Stimulated activated naive CD4-positive, alpha-beta T cell treated with Interleukin-2 at 50 U/mL for 16 hours (primary cell): ENCODE measurements at regions not wholly inside any gene's neighbourhood (a gene's known extent, or its start where the extent isn't known, plus 50 kb on each side); places are given as distances from the start of the nearest gene placed in this dataset.
"Not testable (repeated sequence)": the region's sequence is repeated elsewhere in the genome, so short reads cannot be mapped to it uniquely, and the experiment has no call there.

Experiments used
- DNase-seq: peaks from one replicate; lab custom pipeline; 2025; lab: John Stamatoyannopoulos, UW

DNA sequence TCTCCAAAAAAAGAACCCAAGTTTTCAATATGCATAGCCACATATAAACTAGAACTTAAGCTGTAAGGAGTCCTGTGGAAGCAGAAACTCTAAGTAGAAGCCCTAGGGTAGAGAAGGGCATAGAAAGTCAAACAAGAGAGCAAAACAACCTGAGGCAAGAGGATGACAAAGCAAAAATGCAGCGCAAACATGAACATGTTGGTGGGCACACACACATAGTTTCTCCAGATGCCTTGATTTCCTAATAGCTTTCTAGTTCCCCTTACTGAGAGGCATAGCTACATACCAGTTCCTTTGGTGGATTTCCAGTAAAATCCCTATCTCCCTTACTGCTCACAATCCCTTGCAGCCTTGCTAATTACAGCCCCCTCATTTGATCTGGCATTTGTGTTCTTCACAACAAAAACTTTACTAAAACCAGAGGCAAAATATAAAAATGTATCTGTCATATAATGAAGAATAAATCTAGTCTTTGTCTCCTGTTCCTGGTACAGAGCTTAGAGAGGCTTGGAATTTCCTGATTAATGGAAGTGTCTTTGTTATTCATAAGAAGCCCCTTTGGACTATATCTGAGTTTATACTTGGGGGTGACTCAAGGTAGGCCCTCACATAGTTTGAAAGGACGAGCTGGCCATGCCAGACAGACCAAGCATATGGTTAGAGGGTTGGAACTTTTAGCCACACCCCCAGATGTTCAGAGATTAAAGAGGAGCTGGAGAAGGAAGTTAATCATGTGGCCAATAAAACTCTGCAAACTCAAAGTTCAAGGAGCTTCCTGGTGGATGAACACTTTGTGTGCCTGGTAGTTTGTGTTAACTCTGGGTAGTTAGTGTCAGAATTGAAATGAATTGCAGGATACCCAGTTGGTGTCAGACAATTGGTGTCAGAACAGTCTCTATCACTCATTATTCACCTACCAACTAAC, 52.7 kb upstream of the ZCCHC13 start:
- no peak for DNase-seq

DNA sequence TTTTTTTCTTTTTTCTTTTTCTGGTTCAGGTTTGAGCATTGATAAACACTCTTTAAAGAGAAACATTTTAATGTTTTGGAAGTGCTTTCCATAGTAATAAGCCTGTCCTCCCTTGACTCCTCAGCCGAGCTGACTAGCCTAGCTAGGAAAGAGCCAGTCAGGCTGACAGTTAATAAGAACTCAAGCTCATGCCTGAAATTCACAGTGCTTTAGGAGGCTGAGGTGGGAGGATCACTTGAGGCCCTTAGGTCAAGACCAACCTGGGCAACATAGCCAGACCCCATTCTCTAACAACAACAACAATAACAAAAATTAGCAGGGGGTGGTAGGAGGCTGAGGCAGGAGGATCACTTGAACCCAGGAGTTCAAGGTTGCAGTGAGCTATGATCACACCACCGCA, 53.4 kb upstream of the ZCCHC13 start:
- DNase-seq, result no peak

DNA sequence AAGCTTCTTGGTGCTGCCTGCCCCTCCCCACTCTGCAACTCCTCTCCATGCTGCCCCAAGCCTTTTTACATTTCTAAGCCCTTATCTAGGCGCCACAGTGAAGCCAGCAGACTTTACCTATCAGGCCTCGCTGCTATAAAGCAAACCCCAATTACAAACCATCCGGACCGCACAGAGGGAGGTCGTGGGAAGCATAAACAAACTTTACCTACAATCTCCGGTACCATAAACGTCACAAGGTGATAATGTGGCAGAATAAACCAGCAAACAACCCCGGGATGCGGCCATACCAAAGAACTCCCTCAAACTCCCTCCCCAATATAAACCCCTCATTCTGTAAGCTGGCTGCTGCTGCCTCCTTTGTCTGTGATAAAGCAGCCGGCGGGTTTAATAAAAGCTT, 54.0 kb upstream of the ZCCHC13 start:
- no peak for DNase-seq

DNA sequence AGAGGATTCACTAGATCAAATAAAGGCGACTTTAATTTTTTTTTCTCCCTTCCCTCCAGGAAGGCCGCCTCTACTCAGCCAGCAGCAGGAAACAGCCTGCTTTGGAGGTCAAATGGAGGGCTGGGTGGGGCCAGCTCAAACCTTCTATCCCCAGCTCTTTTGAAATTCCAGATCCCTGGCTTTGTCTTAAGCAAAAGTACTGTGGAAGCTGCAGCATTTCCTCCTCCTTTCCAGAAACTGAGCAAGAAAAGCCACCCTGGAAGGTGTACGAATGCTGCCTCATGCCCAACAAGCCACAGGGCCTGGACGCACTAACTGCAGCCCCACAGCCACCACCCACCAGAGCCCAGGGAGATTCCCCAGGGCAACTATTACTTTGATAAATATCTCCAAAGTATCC, 55.1 kb upstream of the ZCCHC13 start:
- DNase-seq, result no peak

DNA sequence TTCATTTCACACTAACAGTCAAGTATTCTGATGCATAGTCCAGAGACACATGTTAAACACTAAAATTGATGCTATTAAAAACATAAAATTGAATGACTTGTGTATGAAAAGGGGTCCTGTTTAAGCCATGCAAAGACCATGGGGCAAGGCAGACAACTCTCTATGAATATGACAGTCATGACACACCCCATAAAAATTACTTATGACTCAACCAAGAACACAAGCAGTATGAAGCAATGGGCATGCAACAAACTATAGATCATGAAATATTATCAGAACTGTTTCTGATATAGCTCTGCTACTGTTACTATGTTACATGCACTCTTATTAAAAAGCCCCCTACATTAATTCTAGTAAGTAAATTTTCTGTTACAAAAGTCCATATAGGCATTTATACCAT, 57.5 kb upstream of the ZCCHC13 start:
- DNase-seq, result no peak

DNA sequence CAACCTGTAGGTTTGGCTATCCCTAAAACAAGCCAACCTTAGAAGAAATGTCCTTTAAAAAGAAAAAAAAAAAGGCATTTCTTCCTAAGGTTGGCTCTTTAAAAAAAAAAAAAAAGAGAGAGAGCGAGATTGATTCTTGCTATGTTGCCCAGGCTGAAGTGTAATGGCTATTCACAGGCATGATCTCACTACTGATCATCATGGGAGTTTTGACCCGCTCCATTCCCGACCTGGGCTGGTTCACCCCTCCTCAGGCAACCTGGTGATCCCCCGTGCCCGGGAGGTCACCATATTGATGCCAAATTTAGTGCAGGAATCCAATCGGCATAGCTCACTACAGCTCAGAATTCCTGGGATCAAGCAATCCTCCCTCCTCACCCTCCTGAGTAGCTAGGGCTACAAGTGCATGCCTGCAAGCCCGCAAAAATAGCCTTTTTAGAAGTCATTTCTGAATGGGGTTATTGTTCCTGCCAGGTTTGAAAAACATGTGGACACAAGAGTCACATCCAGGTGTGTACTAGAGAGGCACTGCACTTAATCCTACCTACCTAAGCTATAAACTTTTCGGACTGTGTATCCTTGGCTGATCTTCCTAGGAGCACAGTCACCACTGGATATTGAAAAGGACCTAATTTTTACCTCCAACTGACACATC, 61.4 kb upstream of the ZCCHC13 start:
- DNase-seq, result no peak

DNA sequence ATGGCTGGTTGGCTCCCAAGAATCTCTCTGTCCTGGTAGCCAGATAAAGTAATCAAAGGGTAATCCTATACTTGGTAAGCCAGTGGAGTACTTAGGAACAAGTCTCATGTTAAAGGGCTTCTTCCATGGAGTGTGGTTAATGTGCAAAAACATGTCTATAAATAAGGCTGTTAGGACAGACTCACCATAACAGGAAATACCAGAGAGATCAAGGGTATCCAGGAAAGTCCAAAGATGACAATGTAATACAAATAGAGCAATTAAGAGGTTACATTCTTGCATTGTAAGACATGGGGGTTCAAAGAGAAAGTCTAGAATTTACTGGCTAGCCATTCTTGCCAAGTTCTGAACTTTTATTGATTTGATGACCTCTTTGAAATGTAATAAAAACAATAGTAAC, 61.9 kb upstream of the ZCCHC13 start:
- DNase-seq, result no peak

DNA sequence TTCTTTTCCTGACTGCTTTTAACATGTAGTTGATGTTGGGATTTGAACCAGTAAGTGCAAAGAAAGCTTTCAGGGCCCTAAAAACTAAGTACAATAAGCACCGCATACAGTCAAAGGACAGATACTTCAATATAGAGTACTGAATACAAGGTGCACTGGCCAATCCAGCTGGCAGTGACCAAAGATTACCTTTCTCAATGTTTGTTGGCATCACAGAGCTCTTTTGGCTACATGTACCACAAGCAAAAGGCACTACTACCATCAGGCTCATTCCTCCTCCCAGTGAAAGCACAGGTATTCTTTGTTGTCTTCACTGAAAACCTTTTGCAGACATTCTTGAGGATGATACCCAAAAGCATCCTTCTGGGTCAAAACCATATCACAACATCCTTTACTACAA, 65.2 kb upstream of the ZCCHC13 start:
- DNase-seq, result no peak

DNA sequence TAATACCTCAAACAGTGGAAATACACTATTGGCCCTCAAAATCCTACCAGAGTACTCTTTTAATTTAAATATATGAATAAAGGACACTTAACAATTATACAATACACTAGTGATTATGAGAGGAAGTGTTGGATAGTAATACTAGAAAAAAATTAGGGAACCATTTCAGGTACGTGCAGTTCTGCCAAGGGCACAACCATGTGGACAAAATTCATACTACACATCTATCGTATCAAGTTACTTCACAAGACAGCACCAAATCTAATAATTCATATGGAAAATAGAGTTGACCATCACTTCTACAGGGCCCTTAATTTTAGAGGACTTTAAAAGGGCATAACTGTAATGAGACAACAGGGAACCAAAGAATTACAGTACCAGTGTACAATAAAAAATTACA, 69.2 kb upstream of the ZCCHC13 start:
- no peak for DNase-seq

DNA sequence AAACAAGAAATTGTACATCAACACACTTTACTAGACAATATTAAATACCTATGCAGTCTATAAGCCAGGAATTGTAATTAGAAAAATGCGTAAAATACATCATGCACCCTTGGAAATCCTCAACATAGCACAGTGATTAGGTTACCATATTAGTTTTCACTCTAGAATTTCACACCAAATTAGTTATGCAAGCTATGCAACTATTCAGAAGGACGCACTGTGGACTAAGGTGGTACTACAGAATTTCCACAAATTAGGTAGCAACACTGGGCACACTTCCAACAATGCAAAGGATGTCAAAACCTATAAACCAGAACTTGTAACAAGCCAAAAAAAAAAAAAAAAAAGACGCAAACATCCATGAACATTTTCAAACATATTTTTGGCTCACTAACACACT, 71.1 kb upstream of the ZCCHC13 start:
- no peak for DNase-seq

DNA sequence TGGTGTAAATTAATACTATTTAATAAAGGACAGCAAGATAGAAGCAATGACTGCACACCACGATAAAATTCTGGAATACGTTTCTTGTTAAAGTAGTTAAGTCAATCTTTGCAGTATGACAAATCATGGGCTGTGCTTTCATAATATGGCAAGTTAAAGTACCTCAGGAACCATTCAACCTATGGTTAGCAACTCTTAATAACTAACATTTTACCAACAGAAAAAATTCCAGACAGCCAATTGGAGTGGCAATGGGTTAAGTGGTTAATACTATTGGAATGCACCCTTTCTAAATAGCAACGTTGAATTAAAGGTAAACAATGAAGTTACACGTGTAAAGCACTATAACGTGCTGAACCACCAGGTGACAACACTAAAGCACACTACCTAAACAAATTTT, 72.4 kb upstream of the ZCCHC13 start:
- DNase-seq, result no peak

DNA sequence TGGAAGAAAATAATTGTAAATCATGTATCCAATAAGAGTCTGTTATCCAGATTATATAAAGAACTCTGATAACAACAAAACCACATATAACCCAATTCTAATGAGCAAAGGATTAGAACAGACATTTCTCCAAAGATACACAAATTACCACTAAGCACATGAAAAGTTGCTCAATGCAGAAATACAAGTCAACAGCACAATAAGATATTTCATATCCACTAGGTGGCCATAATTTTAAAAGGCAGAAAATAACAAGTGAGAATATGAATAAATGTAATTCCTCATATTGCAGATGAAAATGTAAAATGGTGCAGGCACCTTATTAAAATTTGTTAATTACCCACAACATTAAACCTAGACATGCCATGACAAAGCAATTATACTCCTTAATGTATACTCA, 73.9 kb upstream of the ZCCHC13 start:
- no peak for DNase-seq

DNA sequence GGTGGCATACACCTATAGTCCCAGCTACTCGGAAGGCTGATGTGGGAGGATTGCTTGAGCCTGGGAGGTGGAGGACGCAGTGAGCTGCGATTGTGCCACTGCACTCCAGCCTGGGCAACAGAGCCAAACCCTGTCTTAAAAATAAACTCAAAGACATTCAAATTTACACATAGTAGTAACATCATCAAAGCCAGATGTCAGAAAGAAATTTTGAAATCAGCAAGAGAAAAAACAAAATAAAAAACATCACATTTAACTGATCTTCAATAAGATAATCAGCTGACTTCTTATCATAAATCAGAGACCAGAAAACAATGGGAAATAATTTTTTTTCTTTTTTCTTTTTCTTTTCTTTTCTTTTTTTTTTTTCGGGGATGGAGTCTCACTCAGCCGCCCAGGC, 78.9 kb upstream of the ZCCHC13 start:
- DNase-seq, result no peak

DNA sequence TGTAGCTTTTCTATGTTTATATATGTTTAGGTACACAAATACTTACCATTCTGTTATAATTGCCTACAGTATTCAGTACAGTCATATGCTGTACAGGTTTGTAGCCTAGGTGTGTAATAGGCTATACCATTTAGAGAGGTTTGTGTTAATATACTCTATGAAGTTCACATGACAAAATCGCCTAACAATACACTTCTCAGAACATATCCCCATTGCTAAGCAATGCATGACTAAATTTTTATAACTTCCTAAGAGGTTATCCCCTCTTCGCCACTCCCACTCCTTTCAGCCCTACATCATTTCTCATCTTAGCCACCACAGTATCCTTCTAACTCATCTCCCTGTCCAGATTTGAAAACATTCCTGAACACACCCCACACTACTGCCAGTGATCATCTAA, 83.7 kb upstream of the ZCCHC13 start:
- DNase-seq, result no peak

DNA sequence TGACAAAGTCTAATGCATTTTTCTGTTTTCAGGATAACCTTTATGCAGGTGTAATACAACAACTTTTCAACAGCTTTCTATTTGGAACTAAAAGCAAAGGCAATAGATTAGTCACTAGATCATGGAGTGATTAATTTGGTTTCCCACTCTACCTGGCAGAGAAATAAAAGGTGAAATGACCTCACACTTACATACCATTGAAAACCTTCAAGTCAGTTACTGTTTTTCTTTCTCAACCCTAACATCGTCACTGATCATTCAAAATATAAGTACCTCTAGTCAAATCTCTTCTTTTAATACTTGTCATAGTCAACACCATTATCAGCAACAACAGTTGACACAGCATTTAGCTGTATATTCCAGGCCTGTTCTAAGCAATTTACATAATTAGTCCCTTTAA, 85.1 kb upstream of the ZCCHC13 start:
- DNase-seq, result no peak

DNA sequence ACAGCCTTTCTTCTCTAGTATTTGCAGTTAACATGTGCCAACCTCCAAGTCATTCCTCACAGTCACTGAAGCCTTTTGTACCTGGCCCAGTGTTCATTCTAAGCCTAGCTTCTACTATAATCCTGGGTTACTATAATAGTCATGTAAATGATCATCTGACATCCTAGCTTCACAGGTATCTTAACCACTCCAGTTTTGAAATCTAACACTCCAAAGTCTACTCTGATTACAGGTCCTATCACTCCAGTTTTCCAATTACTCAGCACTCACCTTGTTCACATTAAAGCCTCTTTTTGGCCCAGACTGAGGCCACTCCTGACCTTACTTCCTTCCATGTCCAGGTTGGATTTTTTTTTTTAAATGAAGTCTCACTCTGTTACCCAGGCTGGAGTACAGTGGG, 87.6 kb upstream of the ZCCHC13 start:
- DNase-seq, result no peak

DNA sequence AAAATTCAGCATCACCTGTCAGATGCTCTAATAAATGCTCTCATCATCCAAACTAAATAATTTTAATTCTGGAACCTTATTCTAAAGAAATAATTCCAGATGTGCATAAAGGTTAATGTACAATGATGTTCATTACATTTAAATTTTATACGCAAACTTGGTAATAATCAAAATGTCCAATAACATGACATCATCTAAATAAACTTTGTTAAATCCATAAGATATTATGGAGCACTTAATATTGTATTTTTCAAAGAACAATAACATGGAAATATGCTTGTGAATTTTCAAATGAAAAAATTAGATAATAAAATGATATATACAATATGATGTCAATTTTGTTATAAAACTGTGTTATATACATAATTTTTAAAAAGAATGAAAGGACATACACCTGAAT, 92.1 kb upstream of the ZCCHC13 start:
- DNase-seq, result no peak

DNA sequence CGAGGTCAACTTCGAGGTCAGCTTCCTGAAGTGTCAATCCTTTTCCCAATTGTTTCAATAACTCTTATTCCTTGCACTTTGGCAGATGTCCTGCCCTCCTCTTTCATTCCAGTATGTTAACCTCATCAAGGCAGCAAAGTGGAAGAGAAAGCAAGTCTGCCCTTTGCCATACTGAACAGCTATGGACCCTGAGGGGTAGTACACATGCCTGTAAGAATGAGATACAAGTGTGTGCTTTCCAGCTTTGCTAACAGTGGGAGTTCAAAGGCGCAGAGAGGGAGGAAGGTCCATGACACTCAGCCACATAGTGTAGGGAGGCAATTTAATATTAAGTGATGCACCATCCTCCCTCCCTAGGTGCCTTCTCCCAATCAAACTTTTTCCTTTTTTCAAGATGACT, 96.4 kb upstream of the ZCCHC13 start:
- no peak for DNase-seq

DNA sequence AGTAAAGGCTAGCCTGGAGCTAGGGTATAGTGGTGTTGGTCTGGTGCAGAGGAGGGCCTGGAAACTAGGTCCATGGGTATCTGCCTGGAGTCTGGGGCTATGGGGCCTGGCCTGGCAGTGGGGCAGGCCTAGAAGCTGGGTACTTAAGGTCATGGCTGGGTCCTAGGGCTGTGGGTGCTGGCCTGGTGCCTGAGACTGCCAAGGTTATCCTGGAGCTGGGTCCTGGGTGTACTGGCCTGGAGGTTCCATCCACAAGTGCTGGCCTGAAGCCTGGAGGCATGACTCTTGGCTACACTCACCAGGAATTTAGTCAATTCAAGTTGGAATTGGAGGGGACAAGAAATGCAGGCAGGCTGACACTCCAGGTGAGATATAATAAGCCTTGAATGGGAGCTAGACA, 108.4 kb upstream of the ZCCHC13 start:
- no peak for DNase-seq

DNA sequence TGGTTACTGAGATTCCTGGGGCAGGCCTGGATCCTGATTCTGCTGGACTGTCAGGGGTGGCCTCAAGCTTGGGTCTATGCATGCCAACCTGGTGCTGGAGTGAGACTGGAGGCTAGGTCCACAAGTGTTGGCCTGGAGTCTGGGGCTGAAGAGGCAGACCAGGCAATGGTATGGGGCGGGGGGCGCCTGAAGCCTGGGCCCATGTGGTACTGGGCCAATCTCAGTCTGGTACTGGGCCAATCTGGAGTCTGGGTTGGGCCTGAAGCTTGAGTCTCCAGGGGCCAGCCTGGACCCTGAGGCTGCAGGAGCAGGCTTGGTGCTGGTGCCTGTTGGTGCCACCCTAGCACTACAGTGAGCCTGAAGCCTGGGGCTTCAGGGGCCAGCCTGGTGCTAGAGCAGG, 108.9 kb upstream of the ZCCHC13 start:
- DNase-seq, result no peak

DNA sequence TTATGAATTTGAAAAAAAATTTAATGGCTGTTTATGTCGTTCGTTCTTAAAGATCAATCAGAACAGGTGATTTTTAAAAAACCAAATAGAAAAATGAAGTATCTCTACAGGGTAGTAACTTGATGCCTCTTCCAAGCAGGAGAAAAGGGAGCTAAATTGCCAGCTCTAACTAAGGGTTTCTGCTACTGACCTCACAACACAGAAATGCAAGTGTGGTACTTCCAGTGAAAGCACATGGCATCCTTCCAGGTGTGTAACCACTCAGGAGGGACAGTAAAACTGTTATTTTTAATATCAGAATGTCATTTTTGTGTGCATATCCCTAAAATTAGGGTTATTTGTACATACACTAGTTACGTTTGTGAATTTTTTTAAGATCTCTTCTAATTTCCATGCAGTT, 116.8 kb upstream of the ZCCHC13 start:
- no peak for DNase-seq

DNA sequence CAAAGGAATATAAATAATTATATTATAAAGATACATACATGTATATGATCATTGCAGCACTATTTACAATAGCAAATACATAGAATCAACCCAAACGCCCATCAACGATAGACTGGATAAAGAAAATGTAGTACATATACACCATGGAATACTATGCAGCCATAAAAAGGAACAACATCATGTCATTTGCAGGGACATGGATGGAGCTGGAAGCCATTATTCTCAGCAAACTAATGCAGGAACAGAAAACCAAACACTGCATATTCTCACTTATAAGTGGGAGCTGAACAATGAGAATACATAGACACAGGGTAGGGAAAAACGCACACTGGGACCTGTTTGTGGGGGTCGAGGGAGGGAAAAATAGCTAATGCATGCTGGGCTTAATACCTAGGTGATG, 120.9 kb upstream of the ZCCHC13 start:
- DNase-seq, result not testable (repeated sequence)

DNA sequence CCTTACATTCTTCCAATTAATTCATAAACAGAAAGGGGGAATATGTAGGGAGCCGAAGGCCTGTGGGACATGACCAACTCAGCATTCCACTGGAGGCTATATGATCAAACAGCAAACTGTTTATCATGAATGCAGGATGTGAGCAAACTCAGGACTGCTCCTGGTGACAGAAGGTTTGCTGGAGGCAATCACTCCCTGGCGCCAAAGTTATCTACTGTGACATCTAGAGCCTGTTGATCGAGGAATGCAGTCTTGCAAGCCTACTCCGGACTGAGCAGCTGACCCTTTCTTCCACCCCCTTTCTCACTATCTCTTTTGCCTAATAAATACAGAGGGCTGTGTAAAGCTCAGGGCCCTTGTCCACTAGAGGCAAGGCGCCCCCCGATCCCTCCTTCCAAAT, 122.0 kb upstream of the ZCCHC13 start:
- not testable (repeated sequence) for DNase-seq

DNA sequence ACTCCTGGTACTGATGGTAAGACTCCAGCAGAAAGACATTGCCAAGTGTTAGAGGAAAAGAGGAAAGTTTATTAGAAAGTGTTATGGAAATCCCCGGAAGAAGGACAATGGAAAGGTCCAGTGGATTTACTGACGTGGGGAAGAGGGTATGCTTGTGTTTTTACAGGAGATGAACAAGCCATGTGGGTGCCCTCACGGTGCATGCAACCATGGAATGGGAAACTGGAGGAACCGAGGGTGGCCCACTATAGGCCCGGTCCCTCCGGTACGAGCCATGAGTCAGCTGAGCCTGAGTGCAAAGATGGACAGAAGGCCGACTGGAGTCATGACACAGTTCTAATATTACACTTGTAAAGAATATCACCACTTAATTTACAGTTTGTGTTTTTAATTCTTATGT, 123.3 kb upstream of the ZCCHC13 start:
- no peak for DNase-seq
